GM23338 (cell line): ENCODE measurements at regions not wholly inside any gene's neighbourhood (a gene's known extent, or its start where the extent isn't known, plus 50 kb on each side); places are given as distances from the start of the nearest gene placed in this dataset.

Source experiments
- CREB1 ChIP-seq: fragments of 250-450 bp; sonication (Bioruptor Pico); IDR thresholded peaks from 2 replicates; pipeline ENCODE4 v1.5.0; 2020; ENCODE audit warnings: low read depth, mild to moderate bottlenecking, moderate library complexity
- EZH2 ChIP-seq: fragments of 200-600 bp; sonication (generic); IDR thresholded peaks from one replicate; pipeline ENCODE4 v1.8.0; 2017; ENCODE audit warnings: antibody characterized with exemption, mild to moderate bottlenecking, low read depth; ENCODE audit not compliant: unreplicated experiment
- EZH2phosphoT487 ChIP-seq: fragments of 200-600 bp; sonication (generic); IDR thresholded peaks from one replicate; pipeline ENCODE4 v1.8.1; 2018; ENCODE audit warnings: antibody characterized with exemption; ENCODE audit not compliant: unreplicated experiment
- JUNB ChIP-seq: IDR thresholded peaks from one replicate; pipeline ENCODE4 v1.6.1; 2016; ENCODE audit warnings: antibody characterized with exemption; ENCODE audit not compliant: unreplicated experiment
- NANOG ChIP-seq: IDR thresholded peaks from 2 replicates; pipeline ENCODE4 v1.6.1; 2016; ENCODE audit warnings: antibody characterized with exemption, borderline replicate concordance
- POLR2AphosphoS5 ChIP-seq: IDR thresholded peaks from 2 replicates; pipeline ENCODE4 v1.6.1; 2016; ENCODE audit warnings: antibody characterized with exemption, low read depth
- STAT1 ChIP-seq: IDR thresholded peaks from one replicate; pipeline ENCODE4 v1.6.1; 2016; ENCODE audit warnings: antibody characterized with exemption; ENCODE audit not compliant: unreplicated experiment
- ZNF114 ChIP-seq: fragments of 250-450 bp; sonication (Bioruptor Pico); IDR thresholded peaks from 2 replicates; pipeline ENCODE4 v1.5.0; 2020; ENCODE audit warnings: mild to moderate bottlenecking, moderate library complexity
- TF ChIP-seq, protein P1 (sequence below), 2 experiments: fragments of 200-600 bp in 1 of 2; sonication (generic) in 1 of 2; conservative IDR thresholded peaks; 2 replicates each; pipeline versions ENCODE4 v1.5.1 to v1.6.1; 2016 to 2017; ENCODE audit warnings: antibody characterized with exemption in 2 of 2, low read depth in 2 of 2, mild to moderate bottlenecking in 2 of 2, moderate library complexity in 1 of 2
- TF ChIP-seq, protein P2 (sequence below): fragments of 250-450 bp; sonication (Bioruptor Pico); IDR thresholded peaks from 2 replicates; pipeline ENCODE4 v1.5.0; 2020; ENCODE audit warnings: mild to moderate bottlenecking, moderate library complexity
- TF ChIP-seq, protein P3 (sequence below): IDR thresholded peaks from one replicate; pipeline ENCODE4 v1.6.1; 2018; ENCODE audit warnings: antibody characterized with exemption; ENCODE audit not compliant: unreplicated experiment

GRCh38 chr6:85066266-85066665 is 301.9 kb upstream of the TBX18 start:
- TF ChIP-seq, protein P1, sequence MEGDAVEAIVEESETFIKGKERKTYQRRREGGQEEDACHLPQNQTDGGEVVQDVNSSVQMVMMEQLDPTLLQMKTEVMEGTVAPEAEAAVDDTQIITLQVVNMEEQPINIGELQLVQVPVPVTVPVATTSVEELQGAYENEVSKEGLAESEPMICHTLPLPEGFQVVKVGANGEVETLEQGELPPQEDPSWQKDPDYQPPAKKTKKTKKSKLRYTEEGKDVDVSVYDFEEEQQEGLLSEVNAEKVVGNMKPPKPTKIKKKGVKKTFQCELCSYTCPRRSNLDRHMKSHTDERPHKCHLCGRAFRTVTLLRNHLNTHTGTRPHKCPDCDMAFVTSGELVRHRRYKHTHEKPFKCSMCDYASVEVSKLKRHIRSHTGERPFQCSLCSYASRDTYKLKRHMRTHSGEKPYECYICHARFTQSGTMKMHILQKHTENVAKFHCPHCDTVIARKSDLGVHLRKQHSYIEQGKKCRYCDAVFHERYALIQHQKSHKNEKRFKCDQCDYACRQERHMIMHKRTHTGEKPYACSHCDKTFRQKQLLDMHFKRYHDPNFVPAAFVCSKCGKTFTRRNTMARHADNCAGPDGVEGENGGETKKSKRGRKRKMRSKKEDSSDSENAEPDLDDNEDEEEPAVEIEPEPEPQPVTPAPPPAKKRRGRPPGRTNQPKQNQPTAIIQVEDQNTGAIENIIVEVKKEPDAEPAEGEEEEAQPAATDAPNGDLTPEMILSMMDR (conservative IDR thresholded peaks at IDR 0.05; ENCODE audit: low read depth in 2 of 2), result no peak
- no peak for TF ChIP-seq EZH2phosphoT487
- TF ChIP-seq EZH2, result no peak
- TF ChIP-seq POLR2AphosphoS5, result no peak
- no peak for TF ChIP-seq NANOG
- TF ChIP-seq, protein P2, sequence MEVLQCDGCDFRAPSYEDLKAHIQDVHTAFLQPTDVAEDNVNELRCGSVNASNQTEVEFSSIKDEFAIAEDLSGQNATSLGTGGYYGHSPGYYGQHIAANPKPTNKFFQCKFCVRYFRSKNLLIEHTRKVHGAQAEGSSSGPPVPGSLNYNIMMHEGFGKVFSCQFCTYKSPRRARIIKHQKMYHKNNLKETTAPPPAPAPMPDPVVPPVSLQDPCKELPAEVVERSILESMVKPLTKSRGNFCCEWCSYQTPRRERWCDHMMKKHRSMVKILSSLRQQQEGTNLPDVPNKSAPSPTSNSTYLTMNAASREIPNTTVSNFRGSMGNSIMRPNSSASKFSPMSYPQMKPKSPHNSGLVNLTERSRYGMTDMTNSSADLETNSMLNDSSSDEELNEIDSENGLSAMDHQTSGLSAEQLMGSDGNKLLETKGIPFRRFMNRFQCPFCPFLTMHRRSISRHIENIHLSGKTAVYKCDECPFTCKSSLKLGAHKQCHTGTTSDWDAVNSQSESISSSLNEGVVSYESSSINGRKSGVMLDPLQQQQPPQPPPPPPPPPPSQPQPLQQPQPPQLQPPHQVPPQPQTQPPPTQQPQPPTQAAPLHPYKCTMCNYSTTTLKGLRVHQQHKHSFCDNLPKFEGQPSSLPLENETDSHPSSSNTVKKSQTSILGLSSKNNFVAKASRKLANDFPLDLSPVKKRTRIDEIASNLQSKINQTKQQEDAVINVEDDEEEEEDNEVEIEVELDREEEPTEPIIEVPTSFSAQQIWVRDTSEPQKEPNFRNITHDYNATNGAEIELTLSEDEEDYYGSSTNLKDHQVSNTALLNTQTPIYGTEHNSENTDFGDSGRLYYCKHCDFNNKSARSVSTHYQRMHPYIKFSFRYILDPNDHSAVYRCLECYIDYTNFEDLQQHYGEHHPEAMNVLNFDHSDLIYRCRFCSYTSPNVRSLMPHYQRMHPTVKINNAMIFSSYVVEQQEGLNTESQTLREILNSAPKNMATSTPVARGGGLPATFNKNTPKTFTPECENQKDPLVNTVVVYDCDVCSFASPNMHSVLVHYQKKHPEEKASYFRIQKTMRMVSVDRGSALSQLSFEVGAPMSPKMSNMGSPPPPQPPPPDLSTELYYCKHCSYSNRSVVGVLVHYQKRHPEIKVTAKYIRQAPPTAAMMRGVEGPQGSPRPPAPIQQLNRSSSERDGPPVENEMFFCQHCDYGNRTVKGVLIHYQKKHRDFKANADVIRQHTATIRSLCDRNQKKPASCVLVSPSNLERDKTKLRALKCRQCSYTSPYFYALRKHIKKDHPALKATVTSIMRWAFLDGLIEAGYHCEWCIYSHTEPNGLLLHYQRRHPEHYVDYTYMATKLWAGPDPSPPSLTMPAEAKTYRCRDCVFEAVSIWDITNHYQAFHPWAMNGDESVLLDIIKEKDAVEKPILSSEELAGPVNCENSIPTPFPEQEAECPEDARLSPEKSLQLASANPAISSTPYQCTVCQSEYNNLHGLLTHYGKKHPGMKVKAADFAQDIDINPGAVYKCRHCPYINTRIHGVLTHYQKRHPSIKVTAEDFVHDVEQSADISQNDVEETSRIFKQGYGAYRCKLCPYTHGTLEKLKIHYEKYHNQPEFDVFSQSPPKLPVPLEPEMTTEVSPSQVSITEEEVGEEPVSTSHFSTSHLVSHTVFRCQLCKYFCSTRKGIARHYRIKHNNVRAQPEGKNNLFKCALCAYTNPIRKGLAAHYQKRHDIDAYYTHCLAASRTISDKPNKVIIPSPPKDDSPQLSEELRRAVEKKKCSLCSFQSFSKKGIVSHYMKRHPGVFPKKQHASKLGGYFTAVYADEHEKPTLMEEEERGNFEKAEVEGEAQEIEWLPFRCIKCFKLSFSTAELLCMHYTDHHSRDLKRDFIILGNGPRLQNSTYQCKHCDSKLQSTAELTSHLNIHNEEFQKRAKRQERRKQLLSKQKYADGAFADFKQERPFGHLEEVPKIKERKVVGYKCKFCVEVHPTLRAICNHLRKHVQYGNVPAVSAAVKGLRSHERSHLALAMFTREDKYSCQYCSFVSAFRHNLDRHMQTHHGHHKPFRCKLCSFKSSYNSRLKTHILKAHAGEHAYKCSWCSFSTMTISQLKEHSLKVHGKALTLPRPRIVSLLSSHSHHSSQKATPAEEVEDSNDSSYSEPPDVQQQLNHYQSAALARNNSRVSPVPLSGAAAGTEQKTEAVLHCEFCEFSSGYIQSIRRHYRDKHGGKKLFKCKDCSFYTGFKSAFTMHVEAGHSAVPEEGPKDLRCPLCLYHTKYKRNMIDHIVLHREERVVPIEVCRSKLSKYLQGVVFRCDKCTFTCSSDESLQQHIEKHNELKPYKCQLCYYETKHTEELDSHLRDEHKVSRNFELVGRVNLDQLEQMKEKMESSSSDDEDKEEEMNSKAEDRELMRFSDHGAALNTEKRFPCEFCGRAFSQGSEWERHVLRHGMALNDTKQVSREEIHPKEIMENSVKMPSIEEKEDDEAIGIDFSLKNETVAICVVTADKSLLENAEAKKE (CRISPR knock-in tag), result no peak
- no peak for TF ChIP-seq JUNB
- no peak for TF ChIP-seq ZNF114 (CRISPR knock-in tag)
- TF ChIP-seq, protein P3, sequence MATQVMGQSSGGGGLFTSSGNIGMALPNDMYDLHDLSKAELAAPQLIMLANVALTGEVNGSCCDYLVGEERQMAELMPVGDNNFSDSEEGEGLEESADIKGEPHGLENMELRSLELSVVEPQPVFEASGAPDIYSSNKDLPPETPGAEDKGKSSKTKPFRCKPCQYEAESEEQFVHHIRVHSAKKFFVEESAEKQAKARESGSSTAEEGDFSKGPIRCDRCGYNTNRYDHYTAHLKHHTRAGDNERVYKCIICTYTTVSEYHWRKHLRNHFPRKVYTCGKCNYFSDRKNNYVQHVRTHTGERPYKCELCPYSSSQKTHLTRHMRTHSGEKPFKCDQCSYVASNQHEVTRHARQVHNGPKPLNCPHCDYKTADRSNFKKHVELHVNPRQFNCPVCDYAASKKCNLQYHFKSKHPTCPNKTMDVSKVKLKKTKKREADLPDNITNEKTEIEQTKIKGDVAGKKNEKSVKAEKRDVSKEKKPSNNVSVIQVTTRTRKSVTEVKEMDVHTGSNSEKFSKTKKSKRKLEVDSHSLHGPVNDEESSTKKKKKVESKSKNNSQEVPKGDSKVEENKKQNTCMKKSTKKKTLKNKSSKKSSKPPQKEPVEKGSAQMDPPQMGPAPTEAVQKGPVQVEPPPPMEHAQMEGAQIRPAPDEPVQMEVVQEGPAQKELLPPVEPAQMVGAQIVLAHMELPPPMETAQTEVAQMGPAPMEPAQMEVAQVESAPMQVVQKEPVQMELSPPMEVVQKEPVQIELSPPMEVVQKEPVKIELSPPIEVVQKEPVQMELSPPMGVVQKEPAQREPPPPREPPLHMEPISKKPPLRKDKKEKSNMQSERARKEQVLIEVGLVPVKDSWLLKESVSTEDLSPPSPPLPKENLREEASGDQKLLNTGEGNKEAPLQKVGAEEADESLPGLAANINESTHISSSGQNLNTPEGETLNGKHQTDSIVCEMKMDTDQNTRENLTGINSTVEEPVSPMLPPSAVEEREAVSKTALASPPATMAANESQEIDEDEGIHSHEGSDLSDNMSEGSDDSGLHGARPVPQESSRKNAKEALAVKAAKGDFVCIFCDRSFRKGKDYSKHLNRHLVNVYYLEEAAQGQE, result no peak
- no peak for TF ChIP-seq STAT1
- no peak for TF ChIP-seq CREB1 (CRISPR knock-in tag)
